ENCODE measurements at regions not wholly inside any gene's neighbourhood (a gene's known extent, or its start where the extent isn't known, plus 50 kb on each side); places are given as distances from the start of the nearest gene placed in this dataset.

DNA sequence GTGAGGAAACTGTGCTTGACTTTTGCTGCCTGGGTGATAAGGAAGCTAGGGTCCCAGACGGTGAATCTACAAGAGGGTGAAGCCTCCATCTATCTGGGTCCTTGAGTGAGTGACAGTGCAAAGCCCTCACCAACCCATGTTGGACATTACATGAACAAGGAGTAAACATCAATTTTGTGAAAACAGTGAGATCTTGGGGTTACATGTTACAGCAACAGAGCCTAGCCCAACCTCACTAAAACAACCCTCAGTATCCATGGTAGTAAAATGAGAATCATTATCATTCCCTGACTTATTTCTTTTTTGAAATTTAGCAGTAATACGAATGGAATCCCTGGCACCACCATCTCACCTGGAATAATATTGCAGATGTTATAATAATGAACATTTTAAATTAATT, 103.4 kb downstream of the TSN start:
- TF ChIP-seq, protein P1, sequence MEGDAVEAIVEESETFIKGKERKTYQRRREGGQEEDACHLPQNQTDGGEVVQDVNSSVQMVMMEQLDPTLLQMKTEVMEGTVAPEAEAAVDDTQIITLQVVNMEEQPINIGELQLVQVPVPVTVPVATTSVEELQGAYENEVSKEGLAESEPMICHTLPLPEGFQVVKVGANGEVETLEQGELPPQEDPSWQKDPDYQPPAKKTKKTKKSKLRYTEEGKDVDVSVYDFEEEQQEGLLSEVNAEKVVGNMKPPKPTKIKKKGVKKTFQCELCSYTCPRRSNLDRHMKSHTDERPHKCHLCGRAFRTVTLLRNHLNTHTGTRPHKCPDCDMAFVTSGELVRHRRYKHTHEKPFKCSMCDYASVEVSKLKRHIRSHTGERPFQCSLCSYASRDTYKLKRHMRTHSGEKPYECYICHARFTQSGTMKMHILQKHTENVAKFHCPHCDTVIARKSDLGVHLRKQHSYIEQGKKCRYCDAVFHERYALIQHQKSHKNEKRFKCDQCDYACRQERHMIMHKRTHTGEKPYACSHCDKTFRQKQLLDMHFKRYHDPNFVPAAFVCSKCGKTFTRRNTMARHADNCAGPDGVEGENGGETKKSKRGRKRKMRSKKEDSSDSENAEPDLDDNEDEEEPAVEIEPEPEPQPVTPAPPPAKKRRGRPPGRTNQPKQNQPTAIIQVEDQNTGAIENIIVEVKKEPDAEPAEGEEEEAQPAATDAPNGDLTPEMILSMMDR (IDR thresholded peaks at IDR 0.05; ENCODE audit: low read depth, low read length, poor library complexity, severe bottlenecking): no peak
- TF ChIP-seq EZH2phosphoT487 (IDR thresholded peaks at IDR 0.05; ENCODE audit: borderline replicate concordance, low read length): no peak
